SH-SY5Y (cell line): ENCODE measurements at regions not wholly inside any gene's neighbourhood (a gene's known extent, or its start where the extent isn't known, plus 50 kb on each side); places are given as distances from the start of the nearest gene placed in this dataset.

Experiments used
- GATA2 ChIP-seq: IDR thresholded peaks from 2 replicates; pipeline ENCODE4 v1.6.1; 2011; ENCODE audit warnings: mild to moderate bottlenecking, low read depth, low read length
- GATA3 ChIP-seq: IDR thresholded peaks from 2 replicates; pipeline ENCODE4 v1.6.1; 2011; ENCODE audit warnings: low read depth, mild to moderate bottlenecking, low read length, moderate library complexity

DNA sequence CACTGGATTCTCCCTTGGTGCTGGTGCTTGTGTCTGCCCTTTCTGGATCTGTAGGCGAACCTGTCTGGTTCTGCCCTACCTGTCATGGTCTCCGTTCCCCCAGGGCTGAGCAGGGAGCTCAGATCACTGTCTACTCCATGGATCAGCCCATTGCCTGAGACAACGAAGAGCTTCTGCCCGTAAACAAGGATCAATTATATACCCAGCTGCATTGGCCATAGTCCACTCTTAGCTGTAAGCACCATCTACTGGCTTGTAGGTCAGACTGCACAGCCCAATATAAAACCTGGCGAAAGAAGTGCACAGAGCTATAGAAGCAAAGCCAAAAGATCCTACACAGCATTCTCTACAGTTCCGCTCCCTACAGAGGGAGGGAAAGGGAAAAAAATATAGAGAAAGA is 181.5 kb upstream of the RPS23 start:
- TF ChIP-seq GATA2 (no peak), GATA3 (no peak)
